GM10266 (cell line): ENCODE measurements at regions not wholly inside any gene's neighbourhood (a gene's known extent, or its start where the extent isn't known, plus 50 kb on each side); places are given as distances from the start of the nearest gene placed in this dataset.

ENCODE experiments used
- DNase-seq: peaks from one replicate; pipeline ENCODE4 v3.0.0; 2012; ENCODE audit errors: extremely low spot score
- CTCF ChIP-seq: IDR thresholded peaks from 2 replicates; pipeline ENCODE4 v1.5.1; 2012; ENCODE audit warnings: mild to moderate bottlenecking, low read depth; ENCODE audit not compliant: control insufficient read depth, insufficient read depth; ENCODE audit errors: missing control alignments

GRCh38 chr3:166118049-166118448, 280.8 kb upstream of the BCHE start:
- TF ChIP-seq CTCF, result no peak
- no peak for DNase-seq

- DNase-seq, result no peak
- no peak for TF ChIP-seq CTCF
Measured at GRCh38 chr3:166114448-166114847, 277.2 kb upstream of the BCHE start.

- TF ChIP-seq CTCF, result no peak
- DNase-seq, result no peak
Measured at GRCh38 chr3:166111562-166111961, 274.3 kb upstream of the BCHE start.

- no peak for TF ChIP-seq CTCF
- no peak for DNase-seq
Measured at GRCh38 chr3:166110102-166110501, 272.9 kb upstream of the BCHE start.

GRCh38 chr3:166104938-166105337, 267.7 kb upstream of the BCHE start:
- DNase-seq, result no peak
- no peak for TF ChIP-seq CTCF

- no peak for DNase-seq
- TF ChIP-seq CTCF, result no peak
Measured at GRCh38 chr3:166100730-166101129, 263.5 kb upstream of the BCHE start.

GRCh38 chr3:166089575-166089974, 252.4 kb upstream of the BCHE start:
- no peak for DNase-seq
- TF ChIP-seq CTCF, result no peak
